GM12878 (cell line): ENCODE measurements at regions not wholly inside any gene's neighbourhood (a gene's known extent, or its start where the extent isn't known, plus 50 kb on each side); places are given as distances from the start of the nearest gene placed in this dataset.

Experiments
- ATAC-seq: fragments of 200-7000 bp; cut with Tn5 transposase; 3 replicates; pipeline ENCODE4 v1.9.1; 2020; ENCODE audit warnings: mild to moderate bottlenecking, moderate library complexity
- BruUV-seq: library from RNA; stranded (reverse); fragments of 400-500 nt; replicated peaks from 2 replicates; lab custom pipeline; 2021; lab: Mats Ljungman, UMichigan
- CTCF ChIA-PET: fragments of 300-600 bp; sonication (Branson Sonifier 250); formaldehyde crosslinking; extraction: SDS; loops from one replicate; lab custom pipeline; 2021; ENCODE audit warnings: inconsistent platforms; lab: Yijun Ruan, JAX
- POLR2A ChIA-PET: fragments of 350-600 bp; formaldehyde crosslinking; extraction: SDS; loops from one replicate; lab custom pipeline; 2021; ENCODE audit warnings: inconsistent platforms; lab: Charles Lee
- RAD21 ChIA-PET: fragments of 300-600 bp; sonication (Branson Sonifier 250); formaldehyde crosslinking; loops from one replicate; lab custom pipeline; 2023; ENCODE audit warnings: antibody characterized with exemption; ENCODE audit not compliant: unreplicated experiment; lab: Charles Lee
- SMC1A ChIA-PET: fragments of 300-600 bp; sonication (Branson Sonifier 250); formaldehyde crosslinking; loops from one replicate; lab custom pipeline; 2023; ENCODE audit not compliant: unreplicated experiment, uncharacterized antibody; lab: Charles Lee
- DNase-seq: peaks from one replicate; pipeline ENCODE4 v3.0.0-alpha.2; 2011; ENCODE audit warnings: low read depth, low spot score
- FAIRE-seq: peaks from 3 replicates; lab custom pipeline; 2011; peaks lifted over from hg19 to GRCh38; lab: Jason Lieb, UNC
- H2AFZ ChIP-seq: 2 replicates; pipeline ENCODE4 v1.6.0; 2011; ENCODE audit warnings: low read depth, low read length, control low read depth; ENCODE audit not compliant: control insufficient read depth
- H3K27ac ChIP-seq: 2 replicates; pipeline ENCODE4 v1.5.1; 2011; ENCODE audit warnings: control low read depth; ENCODE audit not compliant: control insufficient read depth, insufficient read depth
- H3K27me3 ChIP-seq, 2 experiments: replicated peaks in 1 of 2; 2 replicates each; pipeline versions ENCODE4 v1.6.0 to v1.6.1; 2011; ENCODE audit warnings: low read length in 1 of 2; ENCODE audit not compliant: control insufficient read depth in 2 of 2, insufficient read depth in 2 of 2
- H3K36me3 ChIP-seq, 2 experiments: 2 replicates each; pipeline ENCODE4 v1.5.1; 2011; ENCODE audit warnings: low read length in 1 of 2; ENCODE audit not compliant: control insufficient read depth in 2 of 2, insufficient read depth in 2 of 2
- H3K4me1 ChIP-seq: 2 replicates; pipeline ENCODE4 v1.6.1; 2011; ENCODE audit warnings: mild to moderate bottlenecking, low read length, moderate library complexity, mixed read lengths; ENCODE audit not compliant: control insufficient read depth, insufficient read depth
- H3K4me2 ChIP-seq: 2 replicates; pipeline ENCODE4 v1.6.0; 2011; ENCODE audit warnings: control low read depth; ENCODE audit not compliant: control insufficient read depth, insufficient read depth
- H3K4me3 ChIP-seq: fragments of 200-600 bp; sonication (generic); 2 replicates; pipeline ENCODE4 v1.5.1; 2016
- H3K79me2 ChIP-seq: 2 replicates; pipeline ENCODE4 v1.6.0; 2011; ENCODE audit warnings: low read length; ENCODE audit not compliant: control insufficient read depth, insufficient read depth
- H3K9ac ChIP-seq: 2 replicates; pipeline ENCODE4 v1.8.0; 2011; ENCODE audit warnings: low read length, control low read depth, mixed read lengths; ENCODE audit not compliant: control insufficient read depth, insufficient read depth
- H3K9me3 ChIP-seq: replicated peaks from 3 replicates; pipeline ENCODE4 v1.5.1; 2011; ENCODE audit warnings: mild to moderate bottlenecking, low read length; ENCODE audit not compliant: control insufficient read depth, insufficient read depth
- H4K20me1 ChIP-seq: 2 replicates; pipeline ENCODE4 v1.6.0; 2011; ENCODE audit not compliant: control insufficient read depth, insufficient read depth
- BRCA1 ChIP-seq: IDR thresholded peaks from 2 replicates; pipeline ENCODE4 v1.6.1; 2011; ENCODE audit warnings: low read depth, low read length, improper control_type of control experiment
- EZH2 ChIP-seq: IDR thresholded peaks from 2 replicates; pipeline ENCODE4 v1.6.1; 2012; ENCODE audit warnings: low read depth, mild to moderate bottlenecking, control low read depth, inconsistent platforms, low read length, borderline replicate concordance; ENCODE audit not compliant: control insufficient read depth
- NFIC ChIP-seq: IDR thresholded peaks from 2 replicates; pipeline ENCODE4 v1.6.1; 2012; ENCODE audit warnings: low read depth, mild to moderate bottlenecking, inconsistent platforms, low read length, moderate library complexity
- POLR2AphosphoS5 ChIP-seq: IDR thresholded peaks from 2 replicates; pipeline ENCODE4 v1.6.1; 2011; ENCODE audit warnings: mild to moderate bottlenecking, low read length, inconsistent platforms
- RCOR1 ChIP-seq: conservative IDR thresholded peaks from 2 replicates; pipeline ENCODE4 v1.6.1; 2012; ENCODE audit warnings: low read depth, low read length, improper control_type of control experiment
- SIX5 ChIP-seq: IDR thresholded peaks from 2 replicates; pipeline ENCODE4 v1.6.1; 2011; ENCODE audit warnings: mild to moderate bottlenecking, low read depth, low read length, moderate library complexity; ENCODE audit not compliant: severe bottlenecking
- STAT3 ChIP-seq: IDR thresholded peaks from 2 replicates; pipeline ENCODE4 v1.6.1; 2011; ENCODE audit warnings: low read depth, low read length, improper control_type of control experiment
- WRNIP1 ChIP-seq: IDR thresholded peaks from 2 replicates; pipeline ENCODE4 v1.6.1; 2011; ENCODE audit warnings: low read depth, low read length, improper control_type of control experiment, borderline replicate concordance
- ZNF207 ChIP-seq: fragments of 450-650 bp; IDR thresholded peaks from 2 replicates; pipeline ENCODE4 v1.6.1; 2014; ENCODE audit warnings: antibody characterized with exemption, mild to moderate bottlenecking, borderline replicate concordance
- ZNF687 ChIP-seq: fragments of 450-650 bp; IDR thresholded peaks from 2 replicates; pipeline ENCODE4 v1.6.1; 2017; ENCODE audit warnings: mild to moderate bottlenecking, moderate library complexity
- WGBS: methylation state at CpG from one replicate; pipeline ENCODE4 v1.1.6; 2016; ENCODE audit warnings: low lambda C conversion rate; ENCODE audit not compliant: insufficient replicate concordance, insufficient coverage; ENCODE audit errors: missing lambda C conversion rate; 5-methylcytosine and 5-hydroxymethylcytosine counted together
- in situ Hi-C: fragments of 300-500 bp; cut with MboI; formaldehyde crosslinking; loops from 9 replicates; pipeline ENCODE4 v1.14.3; 2018; ENCODE audit warnings: mixed read lengths
- intact Hi-C: fragments of 100-400 bp; cut with micrococcal nuclease; formaldehyde crosslinking; loops from one replicate; pipeline ENCODE4 v1.14.2; 2022; ENCODE audit not compliant: unreplicated experiment
- TF ChIP-seq, protein P1 (sequence below): IDR thresholded peaks from 2 replicates; pipeline ENCODE4 v1.6.1; 2012; ENCODE audit warnings: mild to moderate bottlenecking, low read depth, low read length

DNA sequence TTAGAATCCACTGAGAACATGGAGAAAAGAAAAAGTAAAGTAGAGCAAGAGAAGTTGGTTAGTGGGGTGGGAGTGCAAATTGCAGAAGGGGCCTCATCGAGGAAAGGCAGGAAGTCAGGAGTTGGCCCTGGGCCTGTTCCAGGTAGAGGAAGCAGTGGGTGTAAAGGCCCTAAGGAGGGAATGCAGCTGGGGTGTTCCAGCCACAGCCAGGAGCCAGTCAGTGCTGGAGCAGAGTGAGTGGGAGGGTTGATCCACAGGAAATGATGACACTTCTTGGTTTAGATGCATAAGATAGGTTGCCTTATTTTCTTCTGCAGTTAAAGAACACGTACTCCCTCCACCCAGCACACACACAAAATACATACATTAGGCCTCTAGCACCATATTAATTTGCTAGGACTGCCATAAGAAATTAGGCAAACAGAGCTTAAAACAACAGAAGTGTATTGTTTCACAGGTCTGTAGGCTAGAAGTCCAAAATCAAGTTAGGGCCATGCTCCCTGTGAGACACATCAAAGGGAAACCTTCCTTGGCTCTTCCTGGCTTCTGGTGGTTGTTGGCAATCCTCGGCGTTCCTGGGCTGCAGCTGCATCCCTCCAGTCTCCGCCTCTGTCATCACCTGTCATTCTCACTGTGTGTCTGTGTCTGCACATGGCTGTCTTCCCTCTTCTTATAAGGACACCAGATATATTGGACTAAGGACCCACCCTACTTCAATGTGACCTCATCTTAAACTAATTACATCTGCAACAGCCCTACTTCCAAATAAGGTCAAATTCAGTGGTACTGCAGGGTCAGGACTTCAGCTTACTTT lies 205.9 kb downstream of the AASDH start:
- Histone ChIP-seq H3K9me3 (no peaks in the 10 kb centered on the region), H3K27me3 (no peaks in the 10 kb centered on the region), H4K20me1 (no peaks in the 10 kb centered on the region), H3K4me3 (no peak overlapping the region), H3K79me2 (no peaks in the 10 kb centered on the region), H3K9ac (no peak overlapping the region), H2AFZ (no peak overlapping the region), H3K4me2 (no peak overlapping the region), H3K4me1 (no peaks in the 10 kb centered on the region), H3K36me3 (no peaks in the 10 kb centered on the region), H3K27ac (no peak overlapping the region)
- ChIA-PET POLR2A (no interaction called here), SMC1A (interaction anchor here (1.0 kb wide), 1 partner anchor 16 kb away, joined by 3 read pairs; no protein-coding TSS in a partner anchor), RAD21 (no interaction called here), CTCF (interaction anchor here (0.6 kb wide), 1 partner anchor 232 kb away, joined by 3 read pairs; the partner anchor contains the start of gene CEP135)
- TF ChIP-seq SIX5, result no peak
- TF ChIP-seq ZNF207, result no peak
- no peak for TF ChIP-seq POLR2AphosphoS5
- TF ChIP-seq, protein P1, sequence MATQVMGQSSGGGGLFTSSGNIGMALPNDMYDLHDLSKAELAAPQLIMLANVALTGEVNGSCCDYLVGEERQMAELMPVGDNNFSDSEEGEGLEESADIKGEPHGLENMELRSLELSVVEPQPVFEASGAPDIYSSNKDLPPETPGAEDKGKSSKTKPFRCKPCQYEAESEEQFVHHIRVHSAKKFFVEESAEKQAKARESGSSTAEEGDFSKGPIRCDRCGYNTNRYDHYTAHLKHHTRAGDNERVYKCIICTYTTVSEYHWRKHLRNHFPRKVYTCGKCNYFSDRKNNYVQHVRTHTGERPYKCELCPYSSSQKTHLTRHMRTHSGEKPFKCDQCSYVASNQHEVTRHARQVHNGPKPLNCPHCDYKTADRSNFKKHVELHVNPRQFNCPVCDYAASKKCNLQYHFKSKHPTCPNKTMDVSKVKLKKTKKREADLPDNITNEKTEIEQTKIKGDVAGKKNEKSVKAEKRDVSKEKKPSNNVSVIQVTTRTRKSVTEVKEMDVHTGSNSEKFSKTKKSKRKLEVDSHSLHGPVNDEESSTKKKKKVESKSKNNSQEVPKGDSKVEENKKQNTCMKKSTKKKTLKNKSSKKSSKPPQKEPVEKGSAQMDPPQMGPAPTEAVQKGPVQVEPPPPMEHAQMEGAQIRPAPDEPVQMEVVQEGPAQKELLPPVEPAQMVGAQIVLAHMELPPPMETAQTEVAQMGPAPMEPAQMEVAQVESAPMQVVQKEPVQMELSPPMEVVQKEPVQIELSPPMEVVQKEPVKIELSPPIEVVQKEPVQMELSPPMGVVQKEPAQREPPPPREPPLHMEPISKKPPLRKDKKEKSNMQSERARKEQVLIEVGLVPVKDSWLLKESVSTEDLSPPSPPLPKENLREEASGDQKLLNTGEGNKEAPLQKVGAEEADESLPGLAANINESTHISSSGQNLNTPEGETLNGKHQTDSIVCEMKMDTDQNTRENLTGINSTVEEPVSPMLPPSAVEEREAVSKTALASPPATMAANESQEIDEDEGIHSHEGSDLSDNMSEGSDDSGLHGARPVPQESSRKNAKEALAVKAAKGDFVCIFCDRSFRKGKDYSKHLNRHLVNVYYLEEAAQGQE, result no peak
- no peak for TF ChIP-seq WRNIP1
- no peak for TF ChIP-seq EZH2
- TF ChIP-seq STAT3, result no peak
- no peak for TF ChIP-seq ZNF687
- no peak for TF ChIP-seq BRCA1
- no peak for TF ChIP-seq RCOR1
- no peak for TF ChIP-seq NFIC
- no peak for DNase-seq
- intact Hi-C loops (no loop called here), in situ Hi-C loops (no loop called here)
- 74% methylated on average over 5 of the region's 5 CpGs for WGBS
- FAIRE-seq, result no peak
- BruUV-seq, result no TSS peak
- ATAC-seq, result no peak
